NCI-H128 (cell line): ENCODE measurements at regions not wholly inside any gene's neighbourhood (a gene's known extent, or its start where the extent isn't known, plus 50 kb on each side); places are given as distances from the start of the nearest gene placed in this dataset.

ENCODE experiments used
- DNase-seq: peaks from one replicate; lab custom pipeline; 2025; ENCODE audit not compliant: unreplicated experiment; lab: John Stamatoyannopoulos, UW

GRCh38 chr6:144335311-144335861 is 50.3 kb downstream of the UTRN start:
- no peak for DNase-seq

GRCh38 chr6:144335914-144336313 is 50.8 kb downstream of the UTRN start:
- no peak for DNase-seq

GRCh38 chr6:144336900-144337299 is 51.8 kb downstream of the UTRN start:
- DNase-seq, result no peak

GRCh38 chr6:144338474-144338873 is 53.3 kb downstream of the UTRN start:
- DNase-seq, result no peak

- no peak for DNase-seq
Observed at GRCh38 chr6:144338951-144339700, 54.0 kb downstream of the UTRN start.

GRCh38 chr6:144339859-144340452 is 54.8 kb downstream of the UTRN start:
- no peak for DNase-seq

- DNase-seq, result no peak
Observed at GRCh38 chr6:144340541-144341371, 55.6 kb downstream of the UTRN start.

GRCh38 chr6:144341831-144342527 is 56.8 kb downstream of the UTRN start:
- no peak for DNase-seq

- no peak for DNase-seq
Observed at GRCh38 chr6:144343701-144344428, 58.7 kb downstream of the UTRN start.

- DNase-seq, result no peak
Observed at GRCh38 chr6:144344646-144345045, 59.5 kb downstream of the UTRN start.

GRCh38 chr6:144345451-144345850 is 60.3 kb downstream of the UTRN start:
- no peak for DNase-seq

- DNase-seq, result no peak
Observed at GRCh38 chr6:144346719-144347447, 61.7 kb downstream of the UTRN start.

- no peak for DNase-seq
Observed at GRCh38 chr6:144347448-144347759, 62.3 kb downstream of the UTRN start.

- DNase-seq, result no peak
Observed at GRCh38 chr6:144347933-144348332, 62.8 kb downstream of the UTRN start.

- DNase-seq, result no peak
Observed at GRCh38 chr6:144349690-144350527, 64.8 kb downstream of the UTRN start.

GRCh38 chr6:144350528-144350880 is 65.4 kb downstream of the UTRN start:
- DNase-seq, result no peak

GRCh38 chr6:144351379-144352127 is 66.4 kb downstream of the UTRN start:
- no peak for DNase-seq

GRCh38 chr6:144352331-144352730 is 67.2 kb downstream of the UTRN start:
- DNase-seq, result no peak
